Testis (tissue), 2 donors: ENCODE measurements at regions not wholly inside any gene's neighbourhood (a gene's known extent, or its start where the extent isn't known, plus 50 kb on each side); places are given as distances from the start of the nearest gene placed in this dataset.

Experiments
- POLR2A ChIP-seq: fragments of 450-650 bp; IDR thresholded peaks from one replicate; pipeline ENCODE4 v1.6.1; 2017; ENCODE audit warnings: antibody characterized with exemption, mild to moderate bottlenecking, moderate library complexity
- TF ChIP-seq, protein P1 (sequence below), 3 experiments: fragments of 450-650 bp in 2 of 3; fragments of 200-600 bp in 1 of 3; sonication (generic) in 1 of 3; IDR thresholded peaks; one replicate each; pipeline ENCODE4 v1.5.1; 2016 to 2019; ENCODE audit warnings: antibody characterized with exemption in 3 of 3, mild to moderate bottlenecking in 2 of 3, moderate library complexity in 1 of 3

DNA sequence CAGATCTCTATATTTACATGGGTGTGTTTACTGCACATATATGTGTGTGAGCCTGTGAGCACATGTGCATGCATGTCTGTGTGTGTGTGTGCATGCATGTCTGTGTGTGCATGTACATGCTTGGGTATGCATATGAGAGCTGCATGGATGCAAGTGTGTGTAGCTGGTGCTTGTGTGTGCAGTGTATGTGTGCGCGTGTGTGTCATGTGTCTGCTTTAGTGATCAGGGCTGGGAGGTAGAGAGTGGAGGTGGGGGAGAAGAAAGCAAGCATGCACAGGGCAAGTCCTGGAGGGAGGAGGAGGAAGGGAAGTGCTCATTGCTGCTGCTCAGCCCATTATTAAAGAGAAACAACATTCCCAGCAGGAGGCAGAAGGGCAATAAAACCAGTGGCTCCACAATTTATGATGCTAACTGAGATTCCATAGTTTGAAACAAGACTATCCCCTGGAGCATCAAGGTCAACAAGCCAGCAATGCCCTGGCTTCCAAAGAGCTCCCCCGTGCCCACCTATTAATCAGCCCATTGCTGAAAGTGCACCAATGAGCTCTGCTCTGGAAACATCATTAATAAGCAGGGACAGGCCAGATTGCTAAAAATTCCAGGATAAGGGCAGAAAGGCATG is 414.0 kb downstream of the MAFB start:
- no peak for TF ChIP-seq POLR2A
- TF ChIP-seq, protein P1, sequence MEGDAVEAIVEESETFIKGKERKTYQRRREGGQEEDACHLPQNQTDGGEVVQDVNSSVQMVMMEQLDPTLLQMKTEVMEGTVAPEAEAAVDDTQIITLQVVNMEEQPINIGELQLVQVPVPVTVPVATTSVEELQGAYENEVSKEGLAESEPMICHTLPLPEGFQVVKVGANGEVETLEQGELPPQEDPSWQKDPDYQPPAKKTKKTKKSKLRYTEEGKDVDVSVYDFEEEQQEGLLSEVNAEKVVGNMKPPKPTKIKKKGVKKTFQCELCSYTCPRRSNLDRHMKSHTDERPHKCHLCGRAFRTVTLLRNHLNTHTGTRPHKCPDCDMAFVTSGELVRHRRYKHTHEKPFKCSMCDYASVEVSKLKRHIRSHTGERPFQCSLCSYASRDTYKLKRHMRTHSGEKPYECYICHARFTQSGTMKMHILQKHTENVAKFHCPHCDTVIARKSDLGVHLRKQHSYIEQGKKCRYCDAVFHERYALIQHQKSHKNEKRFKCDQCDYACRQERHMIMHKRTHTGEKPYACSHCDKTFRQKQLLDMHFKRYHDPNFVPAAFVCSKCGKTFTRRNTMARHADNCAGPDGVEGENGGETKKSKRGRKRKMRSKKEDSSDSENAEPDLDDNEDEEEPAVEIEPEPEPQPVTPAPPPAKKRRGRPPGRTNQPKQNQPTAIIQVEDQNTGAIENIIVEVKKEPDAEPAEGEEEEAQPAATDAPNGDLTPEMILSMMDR (IDR thresholded peaks at IDR 0.05), result no peak
